ENCODE measurements at regions not wholly inside any gene's neighbourhood (a gene's known extent, or its start where the extent isn't known, plus 50 kb on each side); places are given as distances from the start of the nearest gene placed in this dataset.

- TF ChIP-seq CTCF (IDR thresholded peaks at IDR 0.05) (no peak), POLR2A (IDR thresholded peaks at IDR 0.05) (no peak)
These were observed 191.2 kb upstream of the SAMSN1 start for GRCh38 chr21:14737284-14737691.
